ENCODE measurements at regions not wholly inside any gene's neighbourhood (a gene's known extent, or its start where the extent isn't known, plus 50 kb on each side); places are given as distances from the start of the nearest gene placed in this dataset.

DNA sequence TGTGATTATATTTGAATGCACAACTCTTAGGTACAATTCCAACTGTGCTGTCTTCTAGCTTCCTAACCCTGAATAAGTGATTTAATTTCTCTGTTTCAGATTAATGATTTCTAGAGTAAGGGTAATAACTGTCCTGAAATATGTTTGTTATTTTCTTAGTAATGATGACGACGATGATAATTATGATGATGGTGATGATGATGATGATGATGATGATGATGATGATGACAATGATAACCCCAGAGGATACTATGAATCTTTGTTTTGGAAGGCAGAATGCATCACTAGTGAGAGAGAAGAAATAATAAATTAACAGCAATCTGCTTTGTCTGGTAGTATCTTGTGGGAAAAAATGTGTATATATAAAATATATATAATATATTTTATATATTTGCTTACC, 317.1 kb upstream of the CDH8 start:
- intact Hi-C loops (cut with micrococcal nuclease): no loop called here

DNA sequence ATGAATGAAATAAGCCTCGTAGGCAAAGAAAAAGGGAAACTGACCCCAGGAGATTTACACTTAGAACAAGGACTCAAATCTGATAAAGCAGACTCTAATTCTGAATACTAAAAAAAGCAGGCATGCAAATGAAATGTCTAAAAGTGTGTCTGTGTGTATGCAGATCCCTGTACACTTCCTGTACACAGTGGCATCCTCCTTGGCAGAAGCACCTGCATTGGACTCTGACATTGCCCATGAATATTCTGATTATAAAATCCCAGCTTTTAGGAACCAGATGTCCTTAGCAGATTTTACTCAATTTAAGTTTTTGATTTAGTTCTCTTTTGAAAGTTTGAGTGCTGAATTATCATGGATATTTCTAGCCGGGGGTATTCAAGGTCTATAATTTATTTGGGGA, 306.0 kb upstream of the CDH8 start:
- H3K36me3 ChIP-seq (ENCODE audit: control insufficient read depth, insufficient read depth, low read length): no peaks in the 10 kb centered on the region
- Mint-ChIP-seq H3K27me3 (ENCODE audit: low read depth in 2 of 2) (no peaks in the 10 kb centered on the region), H3K9me3 (peaks cover 9 to 15% of the 10 kb centered on the region in 2 donors), H3K4me3 (no peak overlapping the region), H3K4me1 (no peaks in the 10 kb centered on the region), H3K27ac (no peak overlapping the region), H3K36me3 (no peaks in the 10 kb centered on the region)
- TF ChIP-seq, protein P1, sequence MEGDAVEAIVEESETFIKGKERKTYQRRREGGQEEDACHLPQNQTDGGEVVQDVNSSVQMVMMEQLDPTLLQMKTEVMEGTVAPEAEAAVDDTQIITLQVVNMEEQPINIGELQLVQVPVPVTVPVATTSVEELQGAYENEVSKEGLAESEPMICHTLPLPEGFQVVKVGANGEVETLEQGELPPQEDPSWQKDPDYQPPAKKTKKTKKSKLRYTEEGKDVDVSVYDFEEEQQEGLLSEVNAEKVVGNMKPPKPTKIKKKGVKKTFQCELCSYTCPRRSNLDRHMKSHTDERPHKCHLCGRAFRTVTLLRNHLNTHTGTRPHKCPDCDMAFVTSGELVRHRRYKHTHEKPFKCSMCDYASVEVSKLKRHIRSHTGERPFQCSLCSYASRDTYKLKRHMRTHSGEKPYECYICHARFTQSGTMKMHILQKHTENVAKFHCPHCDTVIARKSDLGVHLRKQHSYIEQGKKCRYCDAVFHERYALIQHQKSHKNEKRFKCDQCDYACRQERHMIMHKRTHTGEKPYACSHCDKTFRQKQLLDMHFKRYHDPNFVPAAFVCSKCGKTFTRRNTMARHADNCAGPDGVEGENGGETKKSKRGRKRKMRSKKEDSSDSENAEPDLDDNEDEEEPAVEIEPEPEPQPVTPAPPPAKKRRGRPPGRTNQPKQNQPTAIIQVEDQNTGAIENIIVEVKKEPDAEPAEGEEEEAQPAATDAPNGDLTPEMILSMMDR (IDR thresholded peaks at IDR 0.05): no peak
- no peak overlapping the region for H3K27ac ChIP-seq (ENCODE audit: low read length)
- H3K9me3 ChIP-seq (ENCODE audit: control insufficient read depth, insufficient read depth, low read length): peaks cover 3% of the 10 kb centered on the region
- intact Hi-C loops (cut with micrococcal nuclease): no loop called here
- no peaks in the 10 kb centered on the region for H3K27me3 ChIP-seq (ENCODE audit: control insufficient read depth, insufficient read depth, low read length)
- DNase-seq (no peak), ATAC-seq (no peak)
- no CpG with 5 or more reads among the region's 2 CpGs for WGBS (ENCODE audit: insufficient coverage)
- no peaks in the 10 kb centered on the region for H3K4me1 ChIP-seq (ENCODE audit: control insufficient read depth, insufficient read depth, low read length)
- no peak overlapping the region for H3K4me3 ChIP-seq (ENCODE audit: low read length)

More for the DNA sequence above, 317.1 kb upstream of the CDH8 start:
- no peaks in the 10 kb centered on the region for H3K36me3 ChIP-seq (ENCODE audit: control insufficient read depth, insufficient read depth, low read length)
- H3K27me3 ChIP-seq (ENCODE audit: control insufficient read depth, insufficient read depth, low read length): no peaks in the 10 kb centered on the region
- Mint-ChIP-seq H3K27me3 (ENCODE audit: low read depth in 2 of 2) (no peaks in the 10 kb centered on the region), H3K9me3 (peaks cover 9 to 14% of the 10 kb centered on the region in 2 donors), H3K4me3 (no peak overlapping the region), H3K4me1 (no peaks in the 10 kb centered on the region), H3K36me3 (no peaks in the 10 kb centered on the region), H3K27ac (no peak overlapping the region)
- H3K9me3 ChIP-seq (ENCODE audit: control insufficient read depth, insufficient read depth, low read length): no peaks in the 10 kb centered on the region
- TF ChIP-seq, protein P1 (IDR thresholded peaks at IDR 0.05): no peak
- H3K4me3 ChIP-seq (ENCODE audit: low read length): no peak overlapping the region
- H3K4me1 ChIP-seq (ENCODE audit: control insufficient read depth, insufficient read depth, low read length): no peaks in the 10 kb centered on the region
- DNase-seq (no peak), ATAC-seq (no peak)
- H3K27ac ChIP-seq (ENCODE audit: low read length): no peak overlapping the region
- WGBS (ENCODE audit: insufficient coverage): 95% methylated on average over 2 of the region's 2 CpGs

DNA sequence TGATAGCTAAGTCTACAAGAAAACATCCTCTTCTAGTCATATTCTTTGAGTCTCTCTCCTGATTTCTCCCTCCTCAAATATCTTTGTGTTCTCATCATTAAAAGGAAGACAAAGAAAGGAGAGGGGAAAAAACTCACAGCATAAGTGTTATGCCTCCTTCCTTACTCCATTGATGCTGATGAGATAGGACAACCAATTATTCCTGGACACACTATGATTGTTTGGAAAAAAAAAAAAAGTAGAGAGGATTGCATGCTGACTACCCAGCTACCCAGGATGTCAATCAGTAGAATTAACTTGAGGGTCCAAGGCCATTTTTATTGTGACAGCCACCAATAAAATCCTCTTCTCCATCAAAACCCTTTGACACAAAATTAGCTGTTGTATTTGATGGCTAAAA, 299.1 kb upstream of the CDH8 start:
- Mint-ChIP-seq H3K4me3 (no peak overlapping the region), H3K9me3 (peaks cover 6 to 7% of the 10 kb centered on the region in 2 donors), H3K4me1 (no peaks in the 10 kb centered on the region), H3K27ac (no peak overlapping the region), H3K27me3 (ENCODE audit: low read depth in 2 of 2) (no peaks in the 10 kb centered on the region), H3K36me3 (no peaks in the 10 kb centered on the region)
- no peaks in the 10 kb centered on the region for H3K4me1 ChIP-seq (ENCODE audit: control insufficient read depth, insufficient read depth, low read length)
- H3K4me3 ChIP-seq (ENCODE audit: low read length): no peak overlapping the region
- H3K9me3 ChIP-seq (ENCODE audit: control insufficient read depth, insufficient read depth, low read length): peaks cover 2% of the 10 kb centered on the region
- H3K27me3 ChIP-seq (ENCODE audit: control insufficient read depth, insufficient read depth, low read length): no peaks in the 10 kb centered on the region
- no peak overlapping the region for H3K27ac ChIP-seq (ENCODE audit: low read length)
- intact Hi-C loops (cut with micrococcal nuclease): no loop called here
- ATAC-seq (no peak), DNase-seq (no peak)
- H3K36me3 ChIP-seq (ENCODE audit: control insufficient read depth, insufficient read depth, low read length): no peaks in the 10 kb centered on the region
- TF ChIP-seq, protein P1 (IDR thresholded peaks at IDR 0.05): no peak

DNA sequence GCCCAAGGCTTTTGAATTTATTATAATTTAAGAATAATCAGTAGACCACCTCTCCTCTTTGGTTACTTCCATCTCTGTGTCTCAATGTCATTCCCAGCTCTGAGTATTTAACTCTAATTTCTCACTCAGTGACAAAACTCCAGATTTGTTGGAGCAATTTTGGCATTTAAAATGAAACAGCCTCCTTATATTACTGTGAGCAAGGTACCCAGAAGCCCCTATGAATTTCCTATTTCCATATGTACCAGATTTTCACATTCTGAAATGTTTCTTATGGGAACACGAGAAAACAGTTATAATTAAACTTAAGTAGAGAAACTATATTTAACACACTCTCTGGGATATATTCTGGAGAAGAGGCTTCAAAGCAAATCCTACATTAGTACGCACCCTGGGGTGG, 285.4 kb upstream of the CDH8 start:
- H3K27me3 Mint-ChIP-seq (ENCODE audit: low read depth in 2 of 2): no peaks in the 10 kb centered on the region
- no peak for ATAC-seq
- no peaks in the 10 kb centered on the region for H3K4me1 Mint-ChIP-seq
- TF ChIP-seq, protein P1 (IDR thresholded peaks at IDR 0.05): no peak
- H3K36me3 Mint-ChIP-seq: no peaks in the 10 kb centered on the region
- H3K36me3 ChIP-seq (ENCODE audit: control insufficient read depth, insufficient read depth, low read length): no peaks in the 10 kb centered on the region
- intact Hi-C loops (cut with micrococcal nuclease): no loop called here
- no peak overlapping the region for H3K27ac ChIP-seq (ENCODE audit: low read length)
- H3K27me3 ChIP-seq (ENCODE audit: control insufficient read depth, insufficient read depth, low read length): no peaks in the 10 kb centered on the region
- H3K27ac Mint-ChIP-seq: no peak overlapping the region
- H3K4me3 ChIP-seq (ENCODE audit: low read length): no peak overlapping the region
- no CpG with 5 or more reads among the region's 2 CpGs for WGBS (ENCODE audit: insufficient coverage)
- H3K4me1 ChIP-seq (ENCODE audit: control insufficient read depth, insufficient read depth, low read length): no peaks in the 10 kb centered on the region
- no peak overlapping the region for H3K4me3 Mint-ChIP-seq
- no peak for DNase-seq
- peaks cover 17 to 22% of the 10 kb centered on the region in 2 donors for H3K9me3 Mint-ChIP-seq
- H3K9me3 ChIP-seq (ENCODE audit: control insufficient read depth, insufficient read depth, low read length): peaks cover 7% of the 10 kb centered on the region

Data from natural killer cell (primary cell).